ENCODE measurements at regions not wholly inside any gene's neighbourhood (a gene's known extent, or its start where the extent isn't known, plus 50 kb on each side); places are given as distances from the start of the nearest gene placed in this dataset.
"Not testable (repeated sequence)": the region's sequence is repeated elsewhere in the genome, so short reads cannot be mapped to it uniquely, and the experiment has no call there.

DNA sequence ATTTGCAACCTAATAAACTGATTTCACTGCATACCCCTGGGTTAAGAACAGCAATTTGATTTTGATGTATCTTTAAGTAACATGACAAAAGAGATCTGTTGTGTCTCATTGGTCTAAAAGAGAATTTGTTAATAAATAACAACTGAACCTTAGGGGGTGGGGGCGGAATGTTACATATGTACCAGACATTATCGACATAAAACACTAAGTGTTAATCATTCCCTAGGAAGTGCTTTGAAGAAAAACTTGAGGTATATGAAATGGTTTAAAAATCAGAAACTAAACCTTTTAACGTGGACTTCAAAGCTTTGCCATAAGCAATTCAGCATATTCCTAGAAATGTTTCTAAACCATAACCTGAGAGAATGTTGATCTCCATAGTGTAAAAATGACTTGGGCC is 88.5 kb upstream of the GPR89A start:
- H3K4me3 ChIP-seq (ENCODE audit: low read length in 2 of 2); ATAC-seq (ENCODE audit: low FRiP score); H3K27me3 ChIP-seq (ENCODE audit: control insufficient read depth in 1 of 2, insufficient read depth in 2 of 2, low read length in 1 of 2); intact Hi-C loops (cut with DNase I); H3K27ac ChIP-seq (ENCODE audit: low read depth in 1 of 2, low read length in 2 of 2); H3K4me1 ChIP-seq (ENCODE audit: control insufficient read depth in 1 of 2, insufficient read depth in 2 of 2, low read length in 2 of 2); H3K36me3 ChIP-seq (ENCODE audit: control insufficient read depth in 1 of 2, insufficient read depth in 2 of 2, low read length in 1 of 2); DNase-seq; H3K9me3 ChIP-seq (ENCODE audit: control insufficient read depth, low read length): not testable (repeated sequence)
- 66 to 86% methylated on average over 3 of the region's 3 CpGs for WGBS, 2 donors

DNA sequence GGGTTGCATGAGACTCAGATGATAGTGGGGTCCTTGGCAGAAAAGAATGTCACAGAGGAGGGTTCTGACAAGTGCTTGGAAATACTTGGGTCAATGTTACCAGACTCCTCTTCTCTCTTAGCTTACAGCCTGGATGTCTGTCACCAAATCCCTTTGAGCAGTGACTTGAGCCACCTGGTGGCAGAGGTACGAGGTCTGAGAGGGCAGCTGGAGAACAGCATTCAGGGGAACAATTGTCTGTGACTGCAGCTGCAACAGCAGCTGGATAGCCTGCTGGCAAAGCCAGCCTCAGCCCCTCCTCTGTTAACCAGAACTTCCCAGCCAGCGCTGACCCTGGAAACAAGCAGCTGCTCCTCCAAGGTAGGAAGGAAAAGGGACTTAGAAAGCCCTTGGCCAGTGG is 87.6 kb upstream of the NBPF20 start:
- H3K36me3 ChIP-seq (ENCODE audit: control insufficient read depth in 1 of 2, insufficient read depth in 2 of 2, low read length in 1 of 2); H3K9me3 ChIP-seq (ENCODE audit: control insufficient read depth, low read length); H3K27me3 ChIP-seq (ENCODE audit: control insufficient read depth in 1 of 2, insufficient read depth in 2 of 2, low read length in 1 of 2); DNase-seq; H3K4me3 ChIP-seq (ENCODE audit: low read length in 2 of 2); H3K27ac ChIP-seq (ENCODE audit: low read depth in 1 of 2, low read length in 2 of 2); H3K4me1 ChIP-seq (ENCODE audit: control insufficient read depth in 1 of 2, insufficient read depth in 2 of 2, low read length in 2 of 2); intact Hi-C loops (cut with DNase I); ATAC-seq (ENCODE audit: low FRiP score): not testable (repeated sequence)
- WGBS, 2 donors = 0 to 4% methylated on average over 1 of the region's 2 CpGs

DNA sequence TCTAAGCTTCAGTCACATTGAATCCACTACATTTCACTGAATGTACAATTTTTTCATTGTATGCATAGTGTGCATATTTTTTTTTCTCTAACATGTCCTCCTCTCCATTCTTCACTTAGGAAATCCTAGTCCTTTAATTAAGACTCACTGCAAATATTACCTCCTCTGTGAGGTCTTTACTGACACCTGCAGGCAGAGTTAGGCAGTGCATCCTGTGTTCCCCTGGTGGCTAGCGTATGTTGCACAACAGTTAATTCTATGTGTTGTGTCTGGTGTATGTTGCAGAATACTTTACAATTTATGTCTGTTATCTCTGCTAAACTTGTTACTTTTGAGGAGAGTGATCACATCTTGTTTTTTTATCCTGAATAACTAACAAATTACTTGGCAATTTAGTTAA is 82.7 kb upstream of the NBPF20 start:
- peak; percentile 91 for ATAC-seq (ENCODE audit: low FRiP score)
- no CpG with 5 or more reads among the region's 1 CpG for WGBS, 2 donors
- H3K9me3 ChIP-seq (ENCODE audit: control insufficient read depth, low read length); DNase-seq; H3K36me3 ChIP-seq (ENCODE audit: control insufficient read depth in 1 of 2, insufficient read depth in 2 of 2, low read length in 1 of 2); H3K4me3 ChIP-seq (ENCODE audit: low read length in 2 of 2); H3K27ac ChIP-seq (ENCODE audit: low read depth in 1 of 2, low read length in 2 of 2); H3K4me1 ChIP-seq (ENCODE audit: control insufficient read depth in 1 of 2, insufficient read depth in 2 of 2, low read length in 2 of 2); H3K27me3 ChIP-seq (ENCODE audit: control insufficient read depth in 1 of 2, insufficient read depth in 2 of 2, low read length in 1 of 2); intact Hi-C loops (cut with DNase I): not testable (repeated sequence)

DNA sequence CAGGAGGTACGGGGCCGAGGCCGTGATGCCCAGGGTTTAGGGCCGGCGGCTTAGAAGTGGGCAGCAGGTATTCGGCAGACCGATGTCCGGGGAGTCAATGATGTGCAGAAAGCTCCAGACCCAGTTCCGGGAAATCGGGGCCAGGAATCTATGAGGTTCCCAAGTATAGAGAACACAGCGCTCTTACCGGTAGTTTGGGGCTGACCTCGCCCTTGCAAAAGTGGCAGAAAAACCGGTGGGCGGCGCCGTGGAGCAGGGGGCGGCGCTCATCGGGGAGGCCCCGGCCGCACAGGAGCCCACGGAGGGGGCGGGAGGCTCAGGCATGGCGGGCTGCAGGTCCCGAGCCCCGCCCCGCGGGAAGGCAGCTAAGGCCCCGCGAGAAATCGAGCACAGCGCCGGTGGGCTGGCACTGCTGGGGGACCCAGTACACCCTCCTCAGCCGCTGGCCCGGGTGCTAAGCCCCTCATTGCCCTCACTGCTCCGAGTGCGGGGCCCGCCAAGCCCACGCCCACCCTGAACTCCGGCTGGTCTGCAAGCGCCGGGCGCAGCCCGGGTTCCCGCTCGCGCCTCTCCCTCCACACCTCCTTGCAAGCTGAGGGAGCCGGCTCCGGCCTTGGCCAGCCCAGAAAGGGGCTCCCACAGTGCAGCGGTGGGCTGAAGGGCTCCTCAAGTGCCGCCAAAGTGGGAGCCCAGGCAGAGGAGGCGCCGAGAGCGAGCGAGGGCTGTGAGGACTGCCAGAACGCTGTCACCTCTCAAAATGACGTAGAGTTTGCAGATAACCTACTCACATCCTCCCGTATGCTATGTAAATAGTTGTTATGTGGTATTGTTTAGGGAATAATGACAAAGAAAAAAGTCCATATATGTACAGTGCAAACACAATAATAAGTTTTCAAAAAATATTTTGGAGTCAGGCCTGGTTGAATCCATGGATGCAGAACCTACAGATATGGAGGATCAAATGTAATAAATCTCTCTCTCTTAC is 80.6 kb upstream of the NBPF20 start:
- DNase-seq; H3K4me3 ChIP-seq (ENCODE audit: low read length in 2 of 2); H3K4me1 ChIP-seq (ENCODE audit: control insufficient read depth in 1 of 2, insufficient read depth in 2 of 2, low read length in 2 of 2); H3K27ac ChIP-seq (ENCODE audit: low read depth in 1 of 2, low read length in 2 of 2); H3K9me3 ChIP-seq (ENCODE audit: control insufficient read depth, low read length); intact Hi-C loops (cut with DNase I); H3K36me3 ChIP-seq (ENCODE audit: control insufficient read depth in 1 of 2, insufficient read depth in 2 of 2, low read length in 1 of 2); H3K27me3 ChIP-seq (ENCODE audit: control insufficient read depth in 1 of 2, insufficient read depth in 2 of 2, low read length in 1 of 2): not testable (repeated sequence)
- WGBS, 2 donors = 46 to 66% methylated on average over 7 of the region's 59 CpGs
- peak; percentile 65 for ATAC-seq (ENCODE audit: low FRiP score)

DNA sequence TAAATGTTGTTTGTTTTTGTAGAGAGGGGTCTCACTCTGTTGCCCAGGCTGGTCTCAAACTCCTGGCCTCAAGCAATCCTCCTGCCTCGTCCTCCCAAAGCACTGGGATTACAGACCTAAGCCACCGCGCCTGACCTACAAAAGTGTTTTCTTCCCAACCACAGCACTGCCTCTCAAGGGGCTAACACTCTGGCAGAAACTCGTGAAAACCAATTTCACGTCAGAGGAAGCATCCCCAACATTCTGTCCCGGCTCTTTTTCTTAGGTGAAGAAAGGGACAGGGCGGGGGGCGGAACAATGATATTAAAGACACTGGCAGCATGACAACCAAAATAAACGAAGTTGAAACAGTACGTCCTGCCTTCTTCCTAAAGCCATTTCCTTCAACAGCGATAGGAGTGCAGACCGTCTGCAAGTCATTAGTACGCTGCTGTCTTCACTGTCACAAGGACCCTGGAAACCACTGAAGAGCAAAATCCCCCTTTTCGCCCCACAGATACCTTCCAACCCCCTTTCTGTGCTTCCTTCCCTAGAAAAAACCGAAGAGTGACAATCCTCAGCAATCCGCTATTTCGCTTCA is 79.5 kb upstream of the NBPF20 start:
- peak; percentile 59 for ATAC-seq (ENCODE audit: low FRiP score)
- intact Hi-C loops (cut with DNase I) = not testable (repeated sequence)
- no CpG with 5 or more reads among the region's 17 CpGs for WGBS, 2 donors

DNA sequence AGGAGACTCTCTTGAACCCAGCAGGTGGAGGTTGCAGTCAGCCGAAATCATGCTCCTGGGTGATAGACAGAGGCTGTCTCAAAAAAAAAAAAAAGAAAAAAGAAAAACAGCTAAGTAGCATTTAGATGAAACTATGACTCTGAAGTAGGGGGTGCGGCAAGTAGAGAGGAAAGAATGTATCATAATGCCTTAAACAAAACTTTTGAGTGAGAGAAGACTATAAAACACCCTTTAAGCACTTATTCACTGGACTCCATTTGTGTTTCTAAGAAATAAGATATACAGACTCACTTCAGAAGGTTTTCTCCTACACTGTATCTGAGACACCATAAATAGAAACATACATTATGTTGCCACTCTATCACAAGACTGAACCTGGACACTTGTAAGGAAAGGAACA is 78.9 kb upstream of the NBPF20 start:
- no CpG with 5 or more reads among the region's 2 CpGs for WGBS, 2 donors
- H3K4me1 ChIP-seq (ENCODE audit: control insufficient read depth in 1 of 2, insufficient read depth in 2 of 2, low read length in 2 of 2); H3K27ac ChIP-seq (ENCODE audit: low read depth in 1 of 2, low read length in 2 of 2); H3K9me3 ChIP-seq (ENCODE audit: control insufficient read depth, low read length); intact Hi-C loops (cut with DNase I); H3K4me3 ChIP-seq (ENCODE audit: low read length in 2 of 2); DNase-seq; ATAC-seq (ENCODE audit: low FRiP score); H3K27me3 ChIP-seq (ENCODE audit: control insufficient read depth in 1 of 2, insufficient read depth in 2 of 2, low read length in 1 of 2); H3K36me3 ChIP-seq (ENCODE audit: control insufficient read depth in 1 of 2, insufficient read depth in 2 of 2, low read length in 1 of 2): not testable (repeated sequence)

More for the DNA sequence above, 79.5 kb upstream of the NBPF20 start:
- H3K27me3 ChIP-seq (ENCODE audit: control insufficient read depth in 1 of 2, insufficient read depth in 2 of 2, low read length in 1 of 2); DNase-seq; H3K4me3 ChIP-seq (ENCODE audit: low read length in 2 of 2); H3K4me1 ChIP-seq (ENCODE audit: control insufficient read depth in 1 of 2, insufficient read depth in 2 of 2, low read length in 2 of 2); H3K27ac ChIP-seq (ENCODE audit: low read depth in 1 of 2, low read length in 2 of 2); H3K36me3 ChIP-seq (ENCODE audit: control insufficient read depth in 1 of 2, insufficient read depth in 2 of 2, low read length in 1 of 2); H3K9me3 ChIP-seq (ENCODE audit: control insufficient read depth, low read length): not testable (repeated sequence)

DNA sequence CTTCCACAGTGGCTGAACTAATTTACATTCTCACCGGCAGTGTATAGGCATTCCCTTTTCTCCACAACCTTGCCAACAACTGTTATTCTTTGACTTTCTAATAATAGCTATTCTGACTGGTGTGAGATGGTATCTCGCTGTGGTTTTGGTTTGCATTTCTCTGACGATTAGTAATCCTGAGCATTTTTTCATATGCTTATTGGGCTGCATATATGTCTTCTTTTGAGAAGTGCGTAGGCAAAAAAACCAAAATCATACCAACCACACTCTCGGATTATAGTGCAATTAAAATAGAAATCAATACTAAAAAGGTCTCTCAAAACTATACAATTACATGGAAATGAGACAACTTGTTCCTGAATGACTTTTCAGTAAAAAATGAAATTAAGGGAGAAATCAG is 74.8 kb upstream of the NBPF20 start:
- H3K27me3 ChIP-seq (ENCODE audit: control insufficient read depth in 1 of 2, insufficient read depth in 2 of 2, low read length in 1 of 2); intact Hi-C loops (cut with DNase I); ATAC-seq (ENCODE audit: low FRiP score); DNase-seq; H3K27ac ChIP-seq (ENCODE audit: low read depth in 1 of 2, low read length in 2 of 2); H3K9me3 ChIP-seq (ENCODE audit: control insufficient read depth, low read length); H3K4me3 ChIP-seq (ENCODE audit: low read length in 2 of 2); H3K36me3 ChIP-seq (ENCODE audit: control insufficient read depth in 1 of 2, insufficient read depth in 2 of 2, low read length in 1 of 2); H3K4me1 ChIP-seq (ENCODE audit: control insufficient read depth in 1 of 2, insufficient read depth in 2 of 2, low read length in 2 of 2): not testable (repeated sequence)
- no CpG with 5 or more reads among the region's 5 CpGs for WGBS, 2 donors

DNA sequence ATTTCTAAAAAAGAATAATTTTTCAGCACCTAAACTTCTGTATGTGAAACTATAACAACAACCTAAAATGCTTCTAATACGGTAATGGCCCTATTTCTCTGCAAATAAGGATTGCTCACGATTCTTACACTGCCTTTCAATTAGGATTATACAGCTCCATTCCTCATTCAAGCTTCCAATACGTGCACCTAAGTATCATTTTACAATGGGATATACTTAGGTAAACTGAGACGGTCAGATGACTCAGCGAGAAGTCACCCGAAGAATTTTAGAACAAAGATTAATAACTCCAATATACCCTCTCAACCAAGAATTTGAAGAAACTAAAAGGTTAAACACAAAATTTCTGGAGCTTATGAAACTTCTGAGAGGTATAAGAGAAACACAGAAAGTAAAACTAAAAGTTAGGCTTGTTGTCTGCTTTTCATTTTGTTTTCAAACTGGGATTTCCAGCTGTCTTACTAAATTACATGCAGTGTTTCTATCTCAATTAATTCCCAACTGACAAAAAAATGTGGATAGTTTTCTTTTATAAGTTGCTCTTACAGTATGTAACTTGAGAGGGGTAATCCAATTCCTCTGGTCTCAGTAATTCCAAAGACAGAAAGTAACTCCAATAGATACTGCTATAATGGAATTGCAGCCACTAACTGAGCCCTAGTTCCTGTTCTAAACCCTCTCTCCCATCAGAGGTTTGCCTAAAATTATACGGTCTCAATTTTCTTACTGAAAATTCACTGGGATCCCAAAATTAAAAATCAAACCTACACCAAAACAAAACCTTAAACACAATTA is 69.9 kb upstream of the NBPF20 start:
- H3K27me3 ChIP-seq (ENCODE audit: control insufficient read depth in 1 of 2, insufficient read depth in 2 of 2, low read length in 1 of 2); ATAC-seq (ENCODE audit: low FRiP score); H3K36me3 ChIP-seq (ENCODE audit: control insufficient read depth in 1 of 2, insufficient read depth in 2 of 2, low read length in 1 of 2); H3K4me1 ChIP-seq (ENCODE audit: control insufficient read depth in 1 of 2, insufficient read depth in 2 of 2, low read length in 2 of 2); H3K4me3 ChIP-seq (ENCODE audit: low read length in 2 of 2); intact Hi-C loops (cut with DNase I); H3K9me3 ChIP-seq (ENCODE audit: control insufficient read depth, low read length); DNase-seq; H3K27ac ChIP-seq (ENCODE audit: low read depth in 1 of 2, low read length in 2 of 2): not testable (repeated sequence)
- WGBS, 2 donors = 56 to 66% methylated on average over 3 of the region's 7 CpGs

Data from aorta (tissue), 5 donors.